KMS-11 (cell line): ENCODE measurements at regions not wholly inside any gene's neighbourhood (a gene's known extent, or its start where the extent isn't known, plus 50 kb on each side); places are given as distances from the start of the nearest gene placed in this dataset.

Source experiments
- H2AFZ ChIP-seq: fragments of 200-600 bp; sonication (generic); 2 replicates; pipeline ENCODE4 v1.6.1; 2016; ENCODE audit warnings: antibody characterized with exemption, mixed run types, low read depth
- H3K27ac ChIP-seq: fragments of 200-600 bp; sonication (generic); 2 replicates; pipeline ENCODE4 v1.6.1; 2016; ENCODE audit warnings: mild to moderate bottlenecking, mixed run types
- H3K27me3 ChIP-seq: fragments of 200-600 bp; sonication (generic); 2 replicates; pipeline ENCODE4 v1.6.1; 2017; ENCODE audit warnings: mild to moderate bottlenecking, low read depth, mixed run types, moderate library complexity; ENCODE audit not compliant: insufficient read depth
- H3K36me3 ChIP-seq: fragments of 200-600 bp; sonication (generic); 2 replicates; pipeline ENCODE4 v1.6.1; 2017; ENCODE audit warnings: mild to moderate bottlenecking, mixed run types; ENCODE audit not compliant: insufficient read depth
- H3K4me1 ChIP-seq: fragments of 200-600 bp; sonication (generic); 2 replicates; pipeline ENCODE4 v1.6.1; 2016; ENCODE audit warnings: mild to moderate bottlenecking, low read depth, mixed run types; ENCODE audit not compliant: poor library complexity, severe bottlenecking
- H3K4me2 ChIP-seq: fragments of 200-600 bp; sonication (generic); 2 replicates; pipeline ENCODE4 v1.7.0; 2016; ENCODE audit warnings: mild to moderate bottlenecking, mixed run types
- H3K4me3 ChIP-seq: fragments of 200-600 bp; sonication (generic); IDR thresholded peaks from 2 replicates; pipeline ENCODE4 v1.6.1; 2017; ENCODE audit warnings: low read depth, low read length, mixed read lengths; ENCODE audit not compliant: insufficient read depth
- H3K79me2 ChIP-seq: fragments of 200-600 bp; sonication (generic); 2 replicates; pipeline ENCODE4 v1.6.1; 2016; ENCODE audit warnings: low read depth, mixed run types; ENCODE audit not compliant: insufficient read depth
- H3K9ac ChIP-seq: fragments of 200-600 bp; sonication (generic); 2 replicates; pipeline ENCODE4 v1.6.1; 2016; ENCODE audit warnings: mild to moderate bottlenecking, mixed run types
- H4K20me1 ChIP-seq: fragments of 200-600 bp; sonication (generic); 2 replicates; pipeline ENCODE4 v1.6.1; 2016; ENCODE audit warnings: mild to moderate bottlenecking, mixed run types; ENCODE audit not compliant: insufficient read depth
- CTCF ChIP-seq: fragments of 200-600 bp; sonication (generic); conservative IDR thresholded peaks from 2 replicates; pipeline ENCODE4 v1.6.1; 2017; ENCODE audit warnings: low read depth, mild to moderate bottlenecking, antibody characterized with exemption, low read length, moderate library complexity, mixed read lengths

DNA sequence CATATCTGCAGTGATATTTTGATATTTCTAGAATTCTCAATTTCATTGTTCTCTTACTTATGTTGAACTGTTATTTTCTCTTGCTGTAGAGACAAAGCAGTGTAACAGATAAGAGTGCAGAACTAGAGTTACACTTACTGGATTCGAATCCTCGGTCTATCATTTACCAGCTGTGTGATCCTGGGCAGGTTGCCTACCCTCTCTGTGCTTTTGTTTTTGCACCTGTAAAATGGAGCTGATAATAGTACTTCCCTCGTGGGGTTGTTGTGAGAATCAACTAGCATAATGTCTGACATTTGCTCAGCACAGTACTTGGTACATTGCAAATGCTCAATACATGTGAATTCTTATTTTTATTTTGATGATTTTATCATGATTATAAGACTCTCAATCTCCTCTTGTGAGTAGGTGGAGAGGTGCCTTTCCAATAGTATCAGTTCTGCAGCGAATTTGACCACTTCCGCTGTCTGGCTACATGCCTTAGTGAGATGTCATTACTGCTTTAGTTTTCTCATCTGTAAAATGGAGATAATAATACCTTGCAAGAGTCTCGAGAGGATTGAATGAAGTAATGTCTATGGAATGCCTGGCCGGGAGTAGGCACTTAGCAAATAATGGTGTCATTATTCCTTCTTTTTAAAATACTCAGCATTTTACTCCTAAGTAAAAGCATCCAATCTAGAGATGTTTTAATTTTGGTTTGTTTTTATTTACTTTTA lies 312.2 kb upstream of the MAF start:
- Histone ChIP-seq H3K36me3 (no peaks in the 10 kb centered on the region), H4K20me1 (no peaks in the 10 kb centered on the region), H3K4me3 (no peak overlapping the region), H3K9ac (no peak overlapping the region), H3K4me2 (no peak overlapping the region), H3K79me2 (no peaks in the 10 kb centered on the region), H3K27ac (no peak overlapping the region), H3K27me3 (no peaks in the 10 kb centered on the region), H2AFZ (no peak overlapping the region), H3K4me1 (peaks cover 3% of the 10 kb centered on the region)
- TF ChIP-seq CTCF, result no peak

DNA sequence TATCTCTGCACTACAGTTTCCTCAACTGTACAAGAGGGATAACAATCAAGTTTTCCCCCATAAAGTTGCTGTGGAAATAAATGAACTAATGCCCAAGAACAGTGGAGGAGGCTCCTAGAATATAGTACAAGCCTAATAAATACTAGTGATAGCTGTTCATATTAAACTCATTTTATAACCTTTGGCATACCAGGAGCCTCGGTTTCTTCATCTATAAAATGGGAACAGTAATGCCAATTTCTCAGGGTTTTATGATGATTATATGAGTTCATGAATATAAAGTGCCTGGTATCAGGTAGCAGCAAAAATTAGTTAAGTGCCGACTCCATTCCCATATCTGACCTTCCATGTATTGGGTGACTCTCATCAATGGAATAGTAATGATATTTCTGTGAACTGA lies 311.1 kb upstream of the MAF start:
- TF ChIP-seq CTCF, result no peak
- Histone ChIP-seq H3K36me3 (no peaks in the 10 kb centered on the region), H4K20me1 (no peaks in the 10 kb centered on the region), H3K27me3 (no peaks in the 10 kb centered on the region), H3K4me1 (peaks cover 3% of the 10 kb centered on the region), H3K4me2 (no peak overlapping the region), H3K27ac (no peak overlapping the region), H3K4me3 (no peak overlapping the region), H3K79me2 (no peaks in the 10 kb centered on the region), H3K9ac (no peak overlapping the region), H2AFZ (no peak overlapping the region)

GRCh38 chr16:79909571-79909970 lies 309.0 kb upstream of the MAF start:
- H3K27ac ChIP-seq, result no peak overlapping the region
- no peaks in the 10 kb centered on the region for H4K20me1 ChIP-seq

GRCh38 chr16:79903471-79903870 lies 302.9 kb upstream of the MAF start:
- no peak overlapping the region for H2AFZ ChIP-seq
- H3K4me3 ChIP-seq, result no peak overlapping the region
- no peaks in the 10 kb centered on the region for H3K36me3 ChIP-seq
- no peak overlapping the region for H3K27ac ChIP-seq
- no peak overlapping the region for H3K9ac ChIP-seq
- no peaks in the 10 kb centered on the region for H4K20me1 ChIP-seq
- TF ChIP-seq CTCF, result no peak
- H3K79me2 ChIP-seq, result no peaks in the 10 kb centered on the region
- no peaks in the 10 kb centered on the region for H3K4me1 ChIP-seq
- no peaks in the 10 kb centered on the region for H3K27me3 ChIP-seq
- no peak overlapping the region for H3K4me2 ChIP-seq

More at GRCh38 chr16:79909571-79909970, 309.0 kb upstream of the MAF start:
- H3K4me1 ChIP-seq, result peaks cover 3% of the 10 kb centered on the region
- H3K36me3 ChIP-seq, result no peaks in the 10 kb centered on the region
- no peak overlapping the region for H2AFZ ChIP-seq
- H3K4me2 ChIP-seq, result no peak overlapping the region
- H3K9ac ChIP-seq, result no peak overlapping the region
- no peak for TF ChIP-seq CTCF
- H3K27me3 ChIP-seq, result no peaks in the 10 kb centered on the region
- H3K4me3 ChIP-seq, result no peak overlapping the region
- H3K79me2 ChIP-seq, result no peaks in the 10 kb centered on the region
